MM.1S (cell line): ENCODE measurements at regions not wholly inside any gene's neighbourhood (a gene's known extent, or its start where the extent isn't known, plus 50 kb on each side); places are given as distances from the start of the nearest gene placed in this dataset.

Experiments
- EZH2 ChIP-seq: fragments of 300-600 bp; sonication (generic); optimal IDR thresholded peaks from 2 replicates; pipeline ENCODE3; 2017; ENCODE audit warnings: low read depth, mild to moderate bottlenecking, antibody characterized with exemption, low read length, mixed read lengths
- TF ChIP-seq, protein P1 (sequence below): fragments of 300-600 bp; sonication (generic); IDR thresholded peaks from 2 replicates; pipeline ENCODE4 v1.5.1; 2016; ENCODE audit warnings: antibody characterized with exemption, low read length, mixed read lengths

DNA sequence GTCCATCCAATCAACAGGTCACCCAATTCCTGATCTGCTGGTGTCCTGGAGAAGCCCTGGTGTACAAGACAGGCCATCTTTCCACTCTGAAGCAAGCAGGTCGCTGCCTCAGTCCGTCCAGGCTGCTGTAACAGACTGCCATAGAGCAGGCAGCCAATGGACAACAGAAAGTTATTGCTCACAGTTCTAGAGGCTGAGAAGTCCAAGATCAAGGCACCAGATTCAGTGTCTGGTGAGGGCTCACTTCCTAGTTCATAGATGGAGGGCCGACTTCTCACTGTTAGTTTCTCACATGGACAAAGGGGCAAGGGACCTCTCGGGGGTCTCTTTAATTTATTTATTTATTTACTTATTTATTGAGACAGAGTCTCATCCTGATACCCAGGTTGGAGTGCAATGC, 74.8 kb downstream of the CD24 start:
- TF ChIP-seq, protein P1, sequence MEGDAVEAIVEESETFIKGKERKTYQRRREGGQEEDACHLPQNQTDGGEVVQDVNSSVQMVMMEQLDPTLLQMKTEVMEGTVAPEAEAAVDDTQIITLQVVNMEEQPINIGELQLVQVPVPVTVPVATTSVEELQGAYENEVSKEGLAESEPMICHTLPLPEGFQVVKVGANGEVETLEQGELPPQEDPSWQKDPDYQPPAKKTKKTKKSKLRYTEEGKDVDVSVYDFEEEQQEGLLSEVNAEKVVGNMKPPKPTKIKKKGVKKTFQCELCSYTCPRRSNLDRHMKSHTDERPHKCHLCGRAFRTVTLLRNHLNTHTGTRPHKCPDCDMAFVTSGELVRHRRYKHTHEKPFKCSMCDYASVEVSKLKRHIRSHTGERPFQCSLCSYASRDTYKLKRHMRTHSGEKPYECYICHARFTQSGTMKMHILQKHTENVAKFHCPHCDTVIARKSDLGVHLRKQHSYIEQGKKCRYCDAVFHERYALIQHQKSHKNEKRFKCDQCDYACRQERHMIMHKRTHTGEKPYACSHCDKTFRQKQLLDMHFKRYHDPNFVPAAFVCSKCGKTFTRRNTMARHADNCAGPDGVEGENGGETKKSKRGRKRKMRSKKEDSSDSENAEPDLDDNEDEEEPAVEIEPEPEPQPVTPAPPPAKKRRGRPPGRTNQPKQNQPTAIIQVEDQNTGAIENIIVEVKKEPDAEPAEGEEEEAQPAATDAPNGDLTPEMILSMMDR, result no peak
- no peak for TF ChIP-seq EZH2
